ENCODE measurements at regions not wholly inside any gene's neighbourhood (a gene's known extent, or its start where the extent isn't known, plus 50 kb on each side); places are given as distances from the start of the nearest gene placed in this dataset.
"Not testable (repeated sequence)": the region's sequence is repeated elsewhere in the genome, so short reads cannot be mapped to it uniquely, and the experiment has no call there.

GRCh38 chr9:97786341-97786740 is 66.7 kb upstream of the FOXE1 start:
- Mint-ChIP-seq H3K4me1 (ENCODE audit: low read depth in 2 of 2) (no peaks in the 10 kb centered on the region), H3K36me3 (ENCODE audit: insufficient read depth) (peaks cover 3% of the 10 kb centered on the region), H3K4me3 (no peak overlapping the region), H3K27me3 (peaks cover 36 to 39% of the 10 kb centered on the region in 2 donors), H3K27ac (no peak overlapping the region), H3K9me3 (no peaks in the 10 kb centered on the region)
- DNase-seq (no peak), ATAC-seq (replicated peaks) (no peak)

DNA sequence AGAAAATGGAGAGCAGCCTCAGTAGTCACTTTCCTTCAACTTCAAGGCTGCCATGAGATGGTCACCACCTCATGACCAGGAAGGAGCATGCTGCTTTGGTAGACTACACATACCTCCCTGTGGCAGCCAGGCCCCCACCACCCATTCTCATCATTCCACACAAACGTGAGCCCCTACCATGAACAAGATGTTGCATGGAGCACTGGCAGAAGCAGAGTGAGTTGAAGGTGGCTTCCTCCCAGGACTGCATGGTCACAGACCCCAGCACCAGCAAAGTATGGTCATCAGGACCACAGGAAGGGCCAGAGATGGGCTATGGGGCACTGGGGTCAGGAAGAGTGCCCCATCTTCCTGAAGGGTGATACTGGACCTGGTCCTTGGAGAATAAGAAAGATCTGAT is 65.5 kb upstream of the FOXE1 start:
- DNase-seq (no peak), ATAC-seq (replicated peaks) (no peak)
- Mint-ChIP-seq H3K27ac (no peak overlapping the region), H3K36me3 (ENCODE audit: insufficient read depth) (peaks cover 3% of the 10 kb centered on the region), H3K27me3 (peaks cover 23 to 27% of the 10 kb centered on the region in 2 donors), H3K4me3 (no peak overlapping the region), H3K9me3 (no peaks in the 10 kb centered on the region), H3K4me1 (ENCODE audit: low read depth in 2 of 2) (no peaks in the 10 kb centered on the region)

DNA sequence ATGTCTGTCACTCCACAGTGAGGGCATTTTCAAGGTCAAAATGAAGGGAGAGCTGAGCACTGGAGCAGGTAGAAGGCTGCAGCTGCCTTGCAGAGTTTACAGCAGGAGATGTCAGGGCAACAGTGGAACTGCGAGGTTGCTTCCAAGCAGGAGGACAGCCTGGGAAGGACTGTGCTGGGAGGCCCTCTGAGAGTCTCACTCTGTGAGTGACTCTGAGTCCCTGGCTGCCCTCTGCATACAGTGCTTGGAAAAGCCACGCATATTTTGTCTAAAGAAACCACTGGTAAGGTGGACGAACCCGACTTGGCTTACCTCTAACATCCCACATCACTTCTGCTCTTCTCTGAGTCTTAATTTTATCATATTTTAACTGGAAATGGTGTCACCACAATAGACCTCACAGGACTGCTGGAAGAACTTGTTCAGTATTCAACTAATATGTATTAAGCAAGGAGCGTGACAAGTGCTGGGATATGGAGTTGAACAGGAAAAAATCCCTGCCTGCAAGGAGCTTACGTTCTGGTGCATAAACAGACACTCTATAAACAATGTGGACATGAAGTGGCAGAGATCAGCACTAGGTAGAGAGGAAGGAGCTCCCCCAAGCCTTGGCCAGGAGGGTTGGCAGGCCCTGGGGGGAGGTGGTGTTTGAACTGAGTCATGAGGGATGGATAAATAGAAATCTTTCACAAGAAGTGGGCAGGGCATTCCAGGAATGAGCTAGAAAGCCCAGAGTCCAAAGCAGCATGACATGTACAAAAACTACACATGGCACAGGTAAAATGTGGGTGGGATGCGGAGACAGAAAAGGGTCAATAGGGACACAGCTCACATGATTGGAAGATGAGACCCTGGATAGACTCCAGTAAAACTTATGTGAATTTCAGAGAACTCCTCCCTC is 64.0 kb upstream of the FOXE1 start:
- DNase-seq (no peak), ATAC-seq (replicated peaks) (no peak)
- peaks cover 3% of the 10 kb centered on the region for H3K36me3 Mint-ChIP-seq (ENCODE audit: insufficient read depth)
- H3K27me3 Mint-ChIP-seq = peaks cover 14 to 18% of the 10 kb centered on the region in 2 donors
- H3K4me1 Mint-ChIP-seq (ENCODE audit: low read depth in 2 of 2) = no peaks in the 10 kb centered on the region
- H3K4me3 Mint-ChIP-seq = no peak overlapping the region
- no peak overlapping the region for H3K27ac Mint-ChIP-seq
- no peaks in the 10 kb centered on the region for H3K9me3 Mint-ChIP-seq

DNA sequence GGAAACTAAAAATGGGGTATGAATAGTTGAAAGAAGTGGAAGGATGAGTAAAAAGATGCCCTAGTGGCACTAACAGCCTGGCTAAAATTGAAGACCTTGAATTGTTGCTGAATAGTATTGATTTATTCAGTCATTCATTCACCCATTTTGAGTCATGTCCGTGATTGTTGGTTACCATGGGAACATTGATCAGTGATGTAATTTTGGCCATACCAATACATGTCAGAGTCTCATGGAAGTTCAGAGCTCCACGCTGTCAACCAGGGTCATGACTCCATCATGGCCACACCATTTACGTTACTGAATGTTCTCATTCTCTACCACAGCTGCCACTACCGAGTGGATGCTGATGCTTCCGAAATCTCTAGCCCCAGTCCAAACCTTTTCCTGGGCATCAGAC is 62.5 kb upstream of the FOXE1 start:
- no peak overlapping the region for H3K27ac Mint-ChIP-seq
- no peak for DNase-seq
- H3K9me3 Mint-ChIP-seq = no peaks in the 10 kb centered on the region
- peaks cover 3% of the 10 kb centered on the region for H3K36me3 Mint-ChIP-seq (ENCODE audit: insufficient read depth)
- no peak for ATAC-seq (replicated peaks)
- H3K4me1 Mint-ChIP-seq (ENCODE audit: low read depth in 2 of 2) = no peaks in the 10 kb centered on the region
- H3K4me3 Mint-ChIP-seq = no peak overlapping the region
- H3K27me3 Mint-ChIP-seq = peaks cover 10 to 14% of the 10 kb centered on the region in 2 donors

DNA sequence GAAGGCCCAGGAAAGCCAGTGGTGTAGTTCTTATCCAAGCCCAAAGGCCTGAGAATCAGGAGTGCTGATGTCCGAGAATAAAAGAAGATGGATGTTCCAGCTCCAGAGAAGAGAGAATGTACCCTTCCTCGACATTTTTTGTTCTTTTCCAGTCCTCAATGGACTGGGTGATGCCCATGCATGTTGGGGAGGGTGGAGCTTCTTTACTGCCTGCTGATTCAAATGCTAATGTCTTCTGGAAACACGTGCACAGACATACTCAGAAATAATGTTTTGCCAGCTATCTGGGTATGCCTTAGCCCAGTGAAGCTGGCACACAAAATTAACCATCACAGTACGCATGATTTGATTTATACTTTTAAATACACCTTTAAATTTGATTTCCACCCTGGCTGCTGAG is 61.5 kb upstream of the FOXE1 start:
- H3K27ac Mint-ChIP-seq = no peak overlapping the region
- H3K4me3 Mint-ChIP-seq = no peak overlapping the region
- peaks cover 10 to 14% of the 10 kb centered on the region in 2 donors for H3K27me3 Mint-ChIP-seq
- H3K9me3 Mint-ChIP-seq = no peaks in the 10 kb centered on the region
- H3K4me1 Mint-ChIP-seq (ENCODE audit: low read depth in 2 of 2) = no peaks in the 10 kb centered on the region
- peaks cover 3% of the 10 kb centered on the region for H3K36me3 Mint-ChIP-seq (ENCODE audit: insufficient read depth)
- ATAC-seq (replicated peaks) (no peak), DNase-seq (no peak)

DNA sequence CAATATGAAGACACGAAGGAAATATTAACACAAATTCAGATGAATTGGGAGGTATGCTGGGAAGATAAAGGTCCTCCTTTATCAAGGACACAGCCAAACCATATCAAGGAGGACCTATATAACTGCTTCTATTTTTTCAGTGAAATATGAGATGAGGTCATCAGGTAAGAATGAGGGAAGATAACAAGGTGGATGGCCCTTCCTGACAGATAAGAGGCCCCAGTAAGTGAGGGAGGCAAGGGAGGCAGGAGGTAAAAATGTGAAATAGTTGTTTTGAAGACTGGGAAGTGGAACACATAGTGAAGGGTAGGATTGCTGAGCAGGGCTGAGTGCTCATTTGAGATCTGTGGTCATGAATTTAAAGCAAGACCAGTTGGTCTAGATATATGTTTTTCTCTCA is 60.0 kb upstream of the FOXE1 start:
- no peak overlapping the region for H3K27ac Mint-ChIP-seq
- no peaks in the 10 kb centered on the region for H3K9me3 Mint-ChIP-seq
- DNase-seq = no peak
- no peak overlapping the region for H3K4me3 Mint-ChIP-seq
- no peak for ATAC-seq (replicated peaks)
- H3K27me3 Mint-ChIP-seq = peaks cover 3 to 11% of the 10 kb centered on the region in 2 donors
- H3K4me1 Mint-ChIP-seq (ENCODE audit: low read depth in 2 of 2) = no peaks in the 10 kb centered on the region
- no peaks in the 10 kb centered on the region for H3K36me3 Mint-ChIP-seq (ENCODE audit: insufficient read depth)

- peaks cover under 1 to 4% of the 10 kb centered on the region in 2 donors for H3K27me3 Mint-ChIP-seq
- ATAC-seq (replicated peaks) = no peak
Observed at GRCh38 chr9:97794666-97795065, 58.4 kb upstream of the FOXE1 start.

DNA sequence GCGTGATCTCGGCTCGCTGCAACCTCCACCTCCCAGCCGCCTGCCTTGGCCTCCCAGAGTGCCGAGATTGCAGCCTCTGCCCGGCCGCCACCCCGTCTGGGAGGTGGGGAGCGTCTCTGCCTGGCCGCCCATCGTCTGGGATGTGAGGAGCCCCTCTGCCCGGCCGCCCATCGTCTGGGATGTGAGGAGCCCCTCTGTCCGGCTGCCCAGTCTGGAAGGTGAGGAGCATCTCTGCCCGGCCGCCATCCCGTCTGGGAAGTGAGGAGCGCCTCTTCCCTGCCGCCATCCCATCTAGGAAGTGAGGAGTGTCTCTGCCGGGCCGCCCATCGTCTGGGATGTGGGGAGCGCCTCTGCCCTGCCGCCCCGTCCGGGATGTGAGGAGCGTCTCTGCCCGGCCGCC is 56.9 kb upstream of the FOXE1 start:
- H3K36me3 Mint-ChIP-seq (ENCODE audit: insufficient read depth); ATAC-seq (replicated peaks); H3K4me3 Mint-ChIP-seq; DNase-seq; H3K4me1 Mint-ChIP-seq (ENCODE audit: low read depth in 2 of 2); H3K9me3 Mint-ChIP-seq; H3K27ac Mint-ChIP-seq: not testable (repeated sequence)
- peaks cover 4 to 11% of the 10 kb centered on the region in 2 donors for H3K27me3 Mint-ChIP-seq

More at GRCh38 chr9:97794666-97795065, 58.4 kb upstream of the FOXE1 start:
- Mint-ChIP-seq H3K36me3 (ENCODE audit: insufficient read depth) (no peaks in the 10 kb centered on the region), H3K9me3 (no peaks in the 10 kb centered on the region), H3K27ac (no peak overlapping the region), H3K4me1 (ENCODE audit: low read depth in 2 of 2) (no peaks in the 10 kb centered on the region), H3K4me3 (no peak overlapping the region)
- DNase-seq = no peak

DNA sequence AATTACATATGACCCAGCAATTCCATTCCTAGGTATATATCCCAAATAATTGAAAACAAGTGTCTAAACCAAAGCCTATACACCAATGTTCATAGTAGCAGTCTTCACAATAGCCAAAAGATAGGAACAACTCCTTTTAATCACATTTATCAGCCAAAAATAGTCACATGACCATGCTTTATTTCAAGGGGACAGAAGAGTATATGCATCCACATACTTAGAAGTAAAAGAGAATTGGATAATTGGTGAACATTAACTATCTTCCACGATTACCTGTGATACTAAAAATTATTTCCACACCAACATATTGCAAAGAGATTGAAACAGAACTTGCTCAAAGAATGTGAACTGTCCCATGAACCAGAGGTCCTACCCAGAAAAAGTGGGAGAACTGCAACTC is 51.8 kb upstream of the FOXE1 start:
- peaks cover 15 to 42% of the 10 kb centered on the region in 2 donors for H3K27me3 Mint-ChIP-seq
- no peak overlapping the region for H3K4me3 Mint-ChIP-seq

GRCh38 chr9:97802276-97802675 is 50.8 kb upstream of the FOXE1 start:
- Mint-ChIP-seq H3K27me3 (peaks cover 16 to 45% of the 10 kb centered on the region in 2 donors), H3K4me3 (peak overlapping the region; percentile 78 to 84), H3K9me3 (no peaks in the 10 kb centered on the region), H3K27ac (peak overlapping the region; percentile 80 to 91), H3K4me1 (ENCODE audit: low read depth in 2 of 2) (peaks cover 9 to 11% of the 10 kb centered on the region in 2 donors), H3K36me3 (ENCODE audit: insufficient read depth) (peaks cover 8% of the 10 kb centered on the region)
- DNase-seq = no peak
- no peak for ATAC-seq (replicated peaks)

More for the DNA sequence above, 51.8 kb upstream of the FOXE1 start:
- Mint-ChIP-seq H3K9me3 (no peaks in the 10 kb centered on the region), H3K27ac (no peak overlapping the region), H3K4me1 (ENCODE audit: low read depth in 2 of 2) (peaks cover 9 to 11% of the 10 kb centered on the region in 2 donors), H3K36me3 (ENCODE audit: insufficient read depth) (peaks cover 8% of the 10 kb centered on the region)
- DNase-seq (no peak), ATAC-seq (replicated peaks) (no peak)

DNA sequence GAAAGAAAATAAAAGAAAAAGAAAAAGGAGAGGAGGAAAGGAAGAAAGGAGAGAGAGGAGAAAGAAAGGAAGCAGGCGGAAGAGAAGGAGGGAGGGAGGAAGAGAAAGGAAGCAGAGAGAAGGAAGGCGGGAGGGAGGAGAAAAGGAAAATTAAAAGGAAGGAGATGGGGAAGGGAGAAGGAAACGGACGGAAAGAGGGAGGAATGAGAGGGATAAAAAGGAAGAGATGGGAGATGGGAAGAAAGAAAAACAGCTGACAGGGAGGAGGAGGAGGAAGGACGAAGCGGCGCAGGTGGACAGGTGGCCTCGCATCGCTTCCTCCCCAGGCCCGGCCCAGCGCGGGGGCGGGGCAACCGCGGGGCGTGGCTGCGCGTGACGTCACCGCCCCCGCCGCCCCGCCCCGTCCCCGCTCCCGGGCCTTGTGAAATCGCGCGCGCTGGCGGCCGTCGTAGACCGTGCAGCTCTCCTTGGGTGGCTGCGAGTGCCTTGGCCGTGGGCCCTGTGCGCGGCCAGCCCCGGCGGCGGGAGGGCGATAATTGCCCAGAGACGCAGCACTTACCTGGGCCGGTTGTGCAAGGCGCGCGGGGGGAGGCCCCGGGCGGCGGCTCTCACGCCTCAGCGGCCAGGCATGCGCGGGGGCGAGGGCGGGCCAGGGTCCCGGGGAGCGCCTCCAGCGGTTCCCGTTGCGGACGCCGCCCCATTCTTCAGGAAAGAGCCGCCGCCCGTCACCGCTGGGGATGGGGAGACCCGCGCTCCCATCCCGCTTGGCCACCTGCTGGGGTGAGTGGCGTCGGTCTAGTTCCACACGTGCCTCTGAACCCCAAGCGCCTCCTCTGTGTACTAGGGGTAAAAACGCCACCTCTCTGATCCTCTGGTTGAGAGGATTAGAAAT is 49.6 kb upstream of the FOXE1 start:
- peaks cover 8% of the 10 kb centered on the region for H3K36me3 Mint-ChIP-seq (ENCODE audit: insufficient read depth)
- H3K27me3 Mint-ChIP-seq = peaks cover 15 to 50% of the 10 kb centered on the region in 2 donors
- peaks cover 9 to 11% of the 10 kb centered on the region in 2 donors for H3K4me1 Mint-ChIP-seq (ENCODE audit: low read depth in 2 of 2)
- peak overlapping the region; percentile 78 to 84 for H3K4me3 Mint-ChIP-seq
- peak; percentile 96 for ATAC-seq (replicated peaks)
- DNase-seq = peak; percentile 60 to 67 (median 67)
- peak overlapping the region; percentile 80 to 91 for H3K27ac Mint-ChIP-seq
- H3K9me3 Mint-ChIP-seq = no peaks in the 10 kb centered on the region

All from effector memory CD8-positive, alpha-beta T cell (primary cell).